Glomerular endothelial cell (primary cell): ENCODE measurements at regions not wholly inside any gene's neighbourhood (a gene's known extent, or its start where the extent isn't known, plus 50 kb on each side); places are given as distances from the start of the nearest gene placed in this dataset.

ENCODE experiments used
- DNase-seq: peaks from one replicate; pipeline ENCODE4 v3.0.0-alpha.2; 2011; ENCODE audit warnings: low read depth, low spot score; ENCODE audit errors: extremely low read depth

DNA sequence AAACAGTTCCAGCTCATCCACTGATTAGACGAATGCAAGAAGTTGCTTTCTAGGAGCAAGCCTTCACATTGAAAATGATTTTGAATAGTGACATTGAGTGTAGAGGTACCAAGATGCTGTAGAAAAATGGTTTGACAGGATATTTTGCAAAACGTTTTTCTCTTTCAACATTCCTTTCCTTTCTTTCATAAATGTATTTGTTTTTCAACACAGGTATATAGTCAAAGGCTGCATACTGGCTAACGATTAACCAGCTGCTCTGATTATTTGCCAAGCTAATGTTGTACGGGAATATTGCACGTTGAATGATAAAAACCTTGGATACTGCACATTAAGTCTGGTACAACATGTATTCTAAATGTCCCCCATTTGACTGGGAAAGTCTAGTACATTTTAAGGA is 78.8 kb upstream of the TENT5A start:
- DNase-seq, result no peak

DNA sequence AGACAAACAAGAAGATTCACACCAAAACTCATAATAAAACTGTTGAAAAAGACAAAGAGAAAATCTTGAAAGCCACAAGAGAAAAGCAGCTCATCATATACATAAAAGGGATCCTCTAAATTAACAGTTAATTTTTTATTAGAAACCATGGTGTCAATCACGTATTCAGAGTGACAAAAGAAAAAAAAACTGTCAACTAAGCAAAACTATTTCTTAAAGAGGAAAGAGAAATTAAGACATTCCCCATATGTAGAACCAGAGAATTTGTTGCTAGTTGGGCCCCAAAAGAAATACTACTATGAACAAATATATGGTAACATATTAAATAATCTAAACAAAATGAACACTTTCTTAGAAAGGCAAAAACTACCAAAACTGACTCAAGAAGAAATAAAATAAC is 74.3 kb upstream of the TENT5A start:
- DNase-seq, result no peak

DNA sequence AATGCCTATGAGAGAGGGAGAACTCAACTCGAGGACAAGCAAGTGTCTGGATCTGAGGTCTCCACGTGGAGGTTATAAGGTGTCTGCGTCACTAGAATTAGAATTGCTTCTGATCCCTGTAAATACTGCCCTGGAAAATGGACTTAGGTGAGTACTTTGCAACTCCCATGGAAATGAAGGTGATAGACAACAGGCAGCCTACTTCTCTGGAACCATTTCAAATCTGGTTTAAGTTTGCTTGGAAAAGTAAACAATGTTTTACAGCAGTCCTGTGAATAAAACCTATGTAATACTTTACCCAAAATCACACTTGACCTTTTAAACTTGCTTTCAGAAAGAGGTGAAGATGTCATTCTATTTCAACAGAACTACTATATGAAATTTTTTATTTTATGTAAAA is 70.1 kb upstream of the TENT5A start:
- DNase-seq, result no peak

DNA sequence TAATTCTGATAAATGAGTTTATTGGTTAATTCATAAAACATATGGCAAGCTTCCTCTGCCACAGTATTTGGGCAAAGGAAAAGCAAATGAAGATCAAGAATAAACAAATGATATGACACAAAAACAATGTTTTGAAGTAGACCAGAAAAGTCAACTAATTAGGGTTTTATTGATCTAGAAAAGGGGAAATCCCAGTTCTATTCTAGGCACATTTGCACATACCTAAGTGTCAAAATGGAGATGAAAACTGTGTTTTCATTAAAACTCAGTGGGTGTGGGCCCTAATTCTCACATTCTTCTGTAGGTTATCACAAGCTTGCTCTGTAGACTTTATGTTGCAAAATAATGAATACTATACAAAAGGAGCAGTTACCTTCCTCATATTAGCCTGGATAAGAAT is 69.0 kb upstream of the TENT5A start:
- no peak for DNase-seq

DNA sequence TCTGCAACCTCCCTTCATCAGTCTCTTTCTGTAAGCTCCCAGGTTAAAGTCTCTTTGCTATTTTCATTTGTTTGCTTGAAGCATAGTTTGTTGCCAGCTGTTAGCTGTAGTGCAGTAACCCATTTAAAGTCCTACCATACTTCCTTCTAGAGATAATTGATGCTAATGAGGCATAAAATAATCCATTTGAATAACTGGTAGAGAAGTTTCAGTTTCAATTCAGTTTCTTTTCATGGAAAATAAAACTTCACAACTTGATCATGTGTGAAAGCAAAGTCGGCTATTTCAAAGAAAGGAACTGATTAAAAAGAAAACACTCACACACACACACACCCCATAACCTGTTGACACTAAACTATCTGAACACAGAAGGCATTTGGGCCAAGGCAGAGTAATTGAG is 68.5 kb upstream of the TENT5A start:
- DNase-seq, result no peak

DNA sequence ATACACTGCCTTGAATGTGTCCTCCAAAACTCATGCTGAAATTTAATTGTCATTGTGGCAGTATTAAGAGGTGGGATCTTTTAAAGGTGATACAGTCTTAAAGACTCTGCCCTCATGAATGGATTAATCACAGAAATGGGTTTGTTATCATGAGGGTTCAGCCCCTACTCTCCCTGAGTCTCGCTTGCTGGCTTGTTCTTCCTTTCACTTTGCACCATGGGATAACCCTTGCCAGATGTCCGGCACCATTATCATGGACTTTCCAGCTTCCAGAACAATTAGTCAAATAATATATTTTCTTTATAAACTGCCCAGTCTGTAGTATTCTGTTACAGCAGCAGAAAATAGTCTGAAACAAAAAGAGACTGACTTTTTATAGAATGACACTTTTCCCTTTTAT is 67.9 kb upstream of the TENT5A start:
- DNase-seq, result no peak

DNA sequence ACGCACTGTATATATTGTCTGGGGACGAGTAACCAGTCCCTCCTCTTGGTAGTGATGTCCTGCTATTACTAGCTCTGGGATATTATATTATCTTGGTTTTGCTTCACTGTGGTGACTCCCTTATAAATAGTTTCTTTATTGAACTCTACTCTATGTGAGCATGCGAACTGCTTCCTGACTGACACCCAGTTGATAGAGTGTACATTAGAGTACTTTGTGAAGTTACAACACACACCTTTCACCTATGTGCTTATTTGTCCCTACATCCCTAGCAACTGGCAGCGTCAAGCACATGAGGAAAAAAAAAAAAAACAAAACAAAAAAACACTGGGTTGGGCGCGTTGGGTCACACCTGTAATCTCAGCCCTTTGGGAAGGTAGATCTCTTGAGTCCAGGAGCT is 67.3 kb upstream of the TENT5A start:
- no peak for DNase-seq

DNA sequence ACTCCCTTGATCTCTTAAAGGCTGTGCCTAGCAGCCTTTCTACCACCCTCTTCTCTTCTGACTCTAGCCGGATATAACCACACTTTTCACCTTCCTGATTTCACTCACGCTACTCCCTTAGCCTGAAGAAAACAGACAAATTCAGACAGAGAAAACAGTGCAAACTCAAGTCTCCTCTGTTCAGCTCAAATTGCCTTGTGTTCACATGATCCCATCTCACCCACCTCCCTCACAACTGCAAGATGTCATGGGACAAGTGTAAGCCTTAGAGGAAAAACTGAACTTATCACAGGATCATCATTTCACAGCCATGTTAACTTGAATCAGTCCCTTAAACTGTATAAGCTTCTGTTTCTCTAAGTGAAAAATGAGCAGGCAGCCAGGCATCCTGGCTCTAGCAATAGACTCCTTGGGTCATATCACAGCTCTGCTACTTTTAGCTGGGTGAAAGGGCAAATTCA is 66.5 kb upstream of the TENT5A start:
- DNase-seq, result no peak

DNA sequence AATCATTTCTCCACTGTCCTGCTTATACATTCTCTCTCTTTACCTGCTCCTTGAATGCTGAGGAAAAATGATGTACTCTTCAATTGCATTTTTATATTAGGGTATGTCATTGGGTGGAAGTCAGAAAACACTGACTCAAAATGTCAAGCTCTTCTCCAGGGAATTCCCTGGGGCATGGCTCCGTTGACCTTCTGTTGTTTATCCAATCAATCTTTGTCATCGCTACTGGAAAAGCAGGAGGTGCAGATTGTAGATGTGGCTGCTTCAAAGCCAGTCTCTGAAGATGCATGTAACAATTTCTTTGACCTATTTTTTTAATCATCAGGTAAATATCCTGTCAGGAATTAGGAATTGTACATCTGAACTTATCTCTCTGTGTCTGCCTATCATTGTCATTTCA is 63.9 kb upstream of the TENT5A start:
- no peak for DNase-seq

DNA sequence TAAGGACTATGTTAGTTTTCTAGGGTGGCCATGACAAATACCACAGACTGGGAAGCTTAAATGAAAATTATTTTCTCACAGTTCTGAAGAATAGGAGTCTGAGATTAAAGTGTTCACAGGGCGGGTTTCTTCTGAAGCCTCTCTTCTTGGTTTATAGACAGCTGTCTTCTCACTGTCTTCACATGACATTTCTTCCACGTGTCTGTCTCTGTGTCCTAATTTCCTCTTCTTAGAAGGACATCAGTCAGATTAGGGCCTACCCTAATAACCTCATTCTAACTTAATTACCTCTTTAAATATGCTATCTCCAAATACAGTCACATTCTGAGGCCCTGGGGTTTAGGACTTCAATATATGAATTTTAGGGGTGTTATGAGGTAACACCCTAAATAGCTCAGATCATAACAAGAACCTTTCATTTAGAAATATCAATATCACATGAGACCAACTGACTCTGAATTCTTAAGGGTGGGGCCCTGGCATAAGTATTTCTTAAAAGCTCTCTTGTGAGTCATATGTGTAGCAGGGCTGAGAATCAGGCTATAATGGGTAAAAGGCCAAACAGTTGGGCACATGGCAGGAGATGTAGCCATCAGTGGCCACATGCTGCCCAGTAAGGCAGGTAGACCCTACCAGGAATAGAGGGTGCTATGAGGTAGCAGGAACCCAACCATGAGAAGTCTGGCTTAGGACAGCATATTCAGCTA is 62.0 kb upstream of the TENT5A start:
- DNase-seq, result no peak

DNA sequence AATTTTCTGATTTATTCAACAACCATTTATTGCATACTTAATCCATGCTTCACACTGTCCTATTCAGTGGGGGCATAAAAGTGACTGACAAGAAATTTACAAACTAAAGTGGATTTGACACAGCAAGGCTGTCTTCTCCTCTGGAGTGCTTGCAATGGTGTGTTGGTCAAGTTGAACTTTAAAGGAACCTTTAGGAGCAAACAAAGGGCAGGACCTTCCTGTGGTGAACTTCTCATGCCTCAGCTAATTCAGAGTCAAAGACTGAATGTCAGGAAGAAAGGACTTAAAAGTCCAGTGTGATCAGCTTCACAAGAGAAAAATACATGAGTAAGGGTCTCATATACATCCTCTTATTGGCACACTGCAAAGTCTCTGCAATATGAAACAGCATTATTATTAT is 60.8 kb upstream of the TENT5A start:
- DNase-seq, result no peak

DNA sequence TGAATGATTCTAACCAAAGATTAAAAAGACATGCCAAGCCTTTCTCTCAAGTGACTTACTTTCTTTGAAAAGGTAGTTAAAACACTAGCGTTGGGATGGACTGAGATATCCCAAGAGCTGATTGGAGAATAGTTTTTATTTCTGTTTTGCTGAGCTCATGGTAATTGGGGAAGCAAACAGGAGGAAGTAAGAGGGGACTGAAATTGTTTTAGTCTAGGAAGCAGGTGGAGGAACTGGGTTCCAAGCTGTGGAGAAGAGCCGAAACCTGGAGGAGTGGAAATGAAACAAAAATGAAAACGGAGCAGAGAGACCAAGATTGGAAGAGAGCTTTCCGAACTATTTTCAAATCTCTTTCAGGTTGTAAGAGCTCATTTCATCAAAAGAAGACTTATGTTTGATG is 59.9 kb upstream of the TENT5A start:
- no peak for DNase-seq

DNA sequence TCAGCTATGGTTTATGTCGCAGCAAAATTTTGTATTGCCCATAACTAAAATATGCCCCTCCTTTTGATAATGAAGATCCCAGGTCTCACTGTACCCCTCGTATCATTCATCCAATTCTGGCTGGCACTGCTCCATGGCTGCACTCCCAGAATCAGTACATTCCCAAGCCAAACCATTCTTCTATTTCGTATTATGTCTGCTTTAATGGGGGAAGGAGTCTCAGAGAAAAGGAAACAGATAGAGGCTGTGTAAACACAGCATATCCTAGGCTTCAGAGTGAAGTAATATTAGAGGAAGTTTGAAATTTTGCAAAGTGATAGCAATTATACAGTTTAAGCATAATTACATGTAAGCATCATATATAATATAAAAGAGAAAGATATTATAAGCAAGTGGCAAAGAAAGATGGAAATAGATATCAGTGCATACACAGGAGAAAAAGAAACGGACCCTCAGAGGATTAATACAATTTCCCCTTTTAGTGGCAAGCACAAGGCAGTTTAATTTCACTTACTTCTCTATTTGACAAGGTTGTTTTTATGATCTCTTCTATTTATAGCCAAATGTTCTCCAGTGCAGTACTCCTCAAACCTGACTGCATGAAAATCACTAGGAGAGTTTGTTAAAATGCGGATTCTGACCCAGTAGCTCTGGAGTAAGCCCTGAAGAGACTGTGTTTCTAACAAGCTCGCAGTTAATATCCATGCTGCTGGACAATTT is 56.5 kb upstream of the TENT5A start:
- peak; percentile 56 for DNase-seq

DNA sequence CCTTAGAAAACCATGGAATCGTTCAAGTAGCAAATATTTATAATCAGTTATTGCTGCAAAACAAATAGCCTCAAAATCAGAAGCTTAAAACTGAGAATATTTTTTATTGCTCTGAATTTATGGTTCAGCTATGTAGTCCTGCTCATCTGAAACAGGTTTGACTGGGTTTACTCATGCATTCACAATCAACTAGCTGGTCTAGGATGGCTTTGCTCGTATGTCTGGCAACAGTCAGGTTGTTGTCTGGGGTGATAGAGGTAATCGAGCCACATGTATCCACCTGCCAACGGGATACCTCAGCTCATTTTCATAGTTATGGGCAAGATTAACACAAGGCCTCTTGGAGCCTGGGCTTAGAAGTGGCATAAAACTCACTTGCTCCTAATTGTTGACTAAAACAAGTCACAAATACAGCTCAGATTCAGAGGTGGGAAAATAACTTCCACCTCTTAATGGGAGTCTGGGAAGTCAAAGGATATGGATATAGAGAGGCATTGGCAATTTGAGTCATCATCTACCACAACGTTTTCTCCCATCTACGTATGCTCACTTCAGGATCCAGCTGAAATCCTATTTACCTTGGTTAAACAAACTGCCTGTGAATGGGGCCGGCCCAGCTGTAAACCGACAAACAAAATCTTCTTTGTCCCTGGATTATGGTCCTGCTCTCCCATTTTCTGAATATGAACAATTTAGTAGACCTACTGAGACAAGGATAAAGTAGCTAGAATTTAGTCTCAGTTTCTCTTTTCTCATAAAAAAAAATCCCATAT is 54.5 kb upstream of the TENT5A start:
- DNase-seq, result no peak

DNA sequence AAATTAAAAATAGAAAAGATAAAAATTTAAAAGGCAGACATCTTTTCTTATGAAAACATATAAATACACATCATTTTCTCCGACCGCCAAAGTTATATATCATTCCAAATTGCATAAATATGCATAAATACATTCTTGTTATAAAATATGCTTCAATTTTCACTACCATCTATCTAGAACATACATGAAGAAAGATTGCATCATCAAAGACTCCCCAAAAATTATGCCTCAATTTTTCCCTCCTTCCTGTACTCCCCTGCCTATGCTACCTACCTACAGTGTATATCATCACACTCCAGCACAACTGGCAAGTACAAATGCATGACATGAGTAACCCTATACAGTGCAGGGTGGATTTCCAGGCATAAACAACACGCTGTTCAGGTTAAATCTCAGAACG is 49.9 kb upstream of the TENT5A start:
- no peak for DNase-seq
